Mesendoderm (in vitro differentiated cells): ENCODE measurements at regions not wholly inside any gene's neighbourhood (a gene's known extent, or its start where the extent isn't known, plus 50 kb on each side); places are given as distances from the start of the nearest gene placed in this dataset.

Experiments
- DNase-seq: peaks from one replicate; pipeline ENCODE4 v3.0.0; 2013
- H2AK5ac ChIP-seq: 2 replicates; pipeline ENCODE4 v1.6.1; 2013; ENCODE audit warnings: low read length, inconsistent platforms
- H2BK120ac ChIP-seq: 2 replicates; pipeline ENCODE4 v1.6.1; 2013; ENCODE audit warnings: low read depth, mild to moderate bottlenecking, low read length, moderate library complexity, mixed read lengths
- H2BK15ac ChIP-seq: replicated peaks from 2 replicates; pipeline ENCODE4 v1.6.1; 2013; ENCODE audit warnings: low read depth, mild to moderate bottlenecking, moderate library complexity
- H2BK5ac ChIP-seq: 2 replicates; pipeline ENCODE4 v1.6.1; 2013; ENCODE audit warnings: low read length, inconsistent platforms
- H3K18ac ChIP-seq: 2 replicates; pipeline ENCODE4 v1.6.1; 2013; ENCODE audit warnings: mild to moderate bottlenecking, low read length, mixed read lengths
- H3K23ac ChIP-seq: one replicate; pipeline ENCODE4 v1.6.1; 2013; ENCODE audit warnings: low read length
- H3K27ac ChIP-seq: 2 replicates; pipeline ENCODE4 v1.5.1; 2013; ENCODE audit warnings: low read depth, mild to moderate bottlenecking, inconsistent platforms, low read length, moderate library complexity
- H3K27me3 ChIP-seq: 2 replicates; pipeline ENCODE4 v1.6.1; 2013; ENCODE audit warnings: low read length, control low read depth, mild to moderate bottlenecking, inconsistent platforms; ENCODE audit not compliant: insufficient read depth, poor library complexity
- H3K36me3 ChIP-seq: 2 replicates; pipeline ENCODE4 v1.6.1; 2013; ENCODE audit warnings: low read length, inconsistent platforms; ENCODE audit not compliant: control insufficient read depth, insufficient read depth
- H3K4ac ChIP-seq: one replicate; pipeline ENCODE4 v1.6.1; 2013; ENCODE audit warnings: low read depth, mild to moderate bottlenecking, low read length, moderate library complexity
- H3K4me1 ChIP-seq: 2 replicates; pipeline ENCODE4 v1.6.1; 2013; ENCODE audit warnings: low read depth, low read length, inconsistent platforms; ENCODE audit not compliant: control insufficient read depth
- H3K4me2 ChIP-seq: 2 replicates; pipeline ENCODE4 v1.6.1; 2013; ENCODE audit warnings: low read length
- H3K4me3 ChIP-seq: 2 replicates; pipeline ENCODE4 v1.5.1; 2013; ENCODE audit warnings: mild to moderate bottlenecking, low read length
- H3K56ac ChIP-seq: one replicate; pipeline ENCODE4 v1.6.1; 2013; ENCODE audit warnings: low read length
- H3K79me1 ChIP-seq: 2 replicates; pipeline ENCODE4 v1.6.1; 2013; ENCODE audit warnings: low read length, inconsistent platforms
- H3K79me2 ChIP-seq: 2 replicates; pipeline ENCODE4 v1.6.1; 2013; ENCODE audit warnings: mild to moderate bottlenecking, low read length; ENCODE audit not compliant: control insufficient read depth, insufficient read depth
- H3K9ac ChIP-seq: 2 replicates; pipeline ENCODE4 v1.6.1; 2013; ENCODE audit warnings: low read length, inconsistent platforms
- H4K5ac ChIP-seq: one replicate; pipeline ENCODE4 v1.6.1; 2013; ENCODE audit warnings: low read length
- H4K8ac ChIP-seq: one replicate; pipeline ENCODE4 v1.6.1; 2013; ENCODE audit warnings: low read depth, mild to moderate bottlenecking, control low read depth, low read length, moderate library complexity
- WGBS: extraction: QIAGEN DNeasy Blood & Tissue Kit; methylation state at CpG from one replicate; pipeline ENCODE4 v1.1.7; 2013; ENCODE audit warnings: low lambda C conversion rate, missing lambda C conversion rate; ENCODE audit not compliant: insufficient coverage; ENCODE audit errors: extremely low coverage; 5-methylcytosine and 5-hydroxymethylcytosine counted together

GRCh38 chr1:4010814-4011605, 110.9 kb upstream of the C1orf174 start:
- Histone ChIP-seq H3K4ac (no peak overlapping the region), H2BK15ac (no peak overlapping the region), H3K9ac (no peak overlapping the region), H3K79me1 (no peaks in the 10 kb centered on the region), H4K8ac (no peak overlapping the region), H3K4me1 (no peaks in the 10 kb centered on the region), H3K18ac (no peak overlapping the region), H2BK120ac (no peak overlapping the region), H2BK5ac (no peak overlapping the region), H3K27me3 (no peaks in the 10 kb centered on the region), H4K5ac (no peak overlapping the region), H2AK5ac (no peak overlapping the region), H3K4me2 (no peak overlapping the region), H3K36me3 (no peaks in the 10 kb centered on the region), H3K4me3 (no peak overlapping the region), H3K56ac (no peak overlapping the region), H3K79me2 (no peaks in the 10 kb centered on the region), H3K23ac (no peak overlapping the region), H3K27ac (no peak overlapping the region)
- no CpG with 5 or more reads among the region's 25 CpGs for WGBS
- peak; percentile 11 for DNase-seq

DNA sequence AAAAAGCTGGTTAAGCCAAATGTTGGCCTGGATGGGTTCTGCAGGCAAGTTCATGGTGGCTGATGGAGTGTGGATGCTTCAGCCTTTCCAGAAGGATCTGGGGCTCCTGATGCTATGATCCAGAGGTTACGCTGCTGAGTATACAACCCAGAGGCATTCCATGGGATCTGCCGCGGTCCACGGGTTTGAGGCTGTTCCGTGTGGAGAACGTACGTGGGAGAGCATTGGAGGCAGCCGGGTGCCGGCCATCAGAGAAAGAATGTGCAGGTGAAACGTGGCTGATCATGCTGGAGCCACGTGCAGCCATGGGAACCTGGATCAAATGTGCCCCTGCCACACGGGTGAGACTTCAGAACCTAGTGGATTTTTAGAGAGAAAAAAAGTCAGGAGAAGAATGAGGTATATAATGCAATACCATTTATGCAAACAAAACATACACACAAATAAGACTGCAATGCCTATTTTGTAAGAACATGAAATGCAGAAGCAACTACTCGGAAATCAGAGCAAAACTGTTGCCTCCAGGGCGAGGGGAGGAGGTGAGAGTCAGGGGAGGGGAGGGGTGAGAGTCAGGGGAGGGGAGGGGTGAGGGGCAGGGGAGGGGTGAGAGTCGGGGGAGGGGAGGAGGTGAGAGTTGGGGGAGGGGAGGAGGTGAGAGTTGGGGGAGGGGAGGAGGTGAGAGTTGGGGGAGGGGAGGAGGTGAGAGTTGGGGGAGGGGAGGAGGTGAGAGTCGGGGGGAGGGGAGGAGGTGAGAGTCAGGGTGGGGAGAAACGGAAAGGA, 116.5 kb upstream of the C1orf174 start:
- DNase-seq, result no peak
- no peak overlapping the region for H3K23ac ChIP-seq
- no peak overlapping the region for H3K4me2 ChIP-seq
- H2BK5ac ChIP-seq, result no peak overlapping the region
- H3K4ac ChIP-seq, result no peak overlapping the region
- no peak overlapping the region for H2AK5ac ChIP-seq
- no peak overlapping the region for H3K56ac ChIP-seq
- no peaks in the 10 kb centered on the region for H3K27me3 ChIP-seq
- WGBS, result no CpG with 5 or more reads among the region's 17 CpGs
- H3K4me1 ChIP-seq, result no peaks in the 10 kb centered on the region
- H2BK15ac ChIP-seq, result no peak overlapping the region
- no peak overlapping the region for H2BK120ac ChIP-seq
- no peak overlapping the region for H3K27ac ChIP-seq
- no peak overlapping the region for H3K9ac ChIP-seq
- H3K36me3 ChIP-seq, result no peaks in the 10 kb centered on the region
- no peak overlapping the region for H3K4me3 ChIP-seq
- no peaks in the 10 kb centered on the region for H3K79me1 ChIP-seq
- no peak overlapping the region for H3K18ac ChIP-seq
- H4K8ac ChIP-seq, result no peak overlapping the region
- H3K79me2 ChIP-seq, result no peaks in the 10 kb centered on the region
- no peak overlapping the region for H4K5ac ChIP-seq

DNA sequence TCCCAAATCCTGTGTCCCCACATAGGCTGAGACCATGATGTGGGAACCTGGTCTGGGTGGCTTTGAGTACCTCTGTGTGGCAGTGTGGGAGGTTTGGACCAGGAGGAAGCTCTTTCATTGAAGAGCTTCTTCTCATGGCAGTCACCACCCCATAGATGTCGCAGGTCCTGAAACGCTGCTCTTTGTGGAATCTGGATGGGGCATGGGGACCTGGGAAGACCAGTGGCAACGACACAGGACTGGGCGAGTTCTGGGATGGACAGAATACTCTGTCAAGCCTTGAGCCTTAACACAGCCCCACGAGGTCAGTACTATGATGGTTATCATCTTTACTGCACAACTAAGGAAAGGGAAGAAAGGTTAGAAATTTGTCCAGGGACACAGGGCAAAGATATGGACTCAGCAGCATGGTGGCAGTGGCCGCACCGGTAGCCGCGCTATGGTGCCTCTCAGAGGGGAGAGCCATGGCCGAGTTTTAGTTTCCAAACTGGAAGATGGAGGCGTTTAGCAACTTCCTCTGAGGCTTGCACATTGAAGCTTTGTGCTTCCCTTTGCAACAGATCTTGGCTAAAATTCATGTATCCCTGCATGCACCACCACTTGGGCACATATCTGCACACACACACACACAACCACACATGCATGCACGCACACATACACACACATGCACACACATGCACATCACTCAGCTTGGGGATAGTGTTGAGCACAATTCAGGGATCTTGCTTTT, 117.7 kb upstream of the C1orf174 start:
- Histone ChIP-seq H3K79me2 (no peaks in the 10 kb centered on the region), H3K23ac (no peak overlapping the region), H3K79me1 (no peaks in the 10 kb centered on the region), H3K9ac (no peak overlapping the region), H3K36me3 (no peaks in the 10 kb centered on the region), H3K56ac (no peak overlapping the region), H3K4me3 (no peak overlapping the region), H3K4ac (no peak overlapping the region), H2BK120ac (no peak overlapping the region), H3K27ac (no peak overlapping the region), H4K8ac (no peak overlapping the region), H3K4me1 (no peaks in the 10 kb centered on the region), H3K27me3 (no peaks in the 10 kb centered on the region), H3K4me2 (no peak overlapping the region), H2BK5ac (no peak overlapping the region), H3K18ac (no peak overlapping the region), H4K5ac (no peak overlapping the region), H2BK15ac (no peak overlapping the region), H2AK5ac (no peak overlapping the region)
- no peak for DNase-seq
- WGBS, result no CpG with 5 or more reads among the region's 12 CpGs

DNA sequence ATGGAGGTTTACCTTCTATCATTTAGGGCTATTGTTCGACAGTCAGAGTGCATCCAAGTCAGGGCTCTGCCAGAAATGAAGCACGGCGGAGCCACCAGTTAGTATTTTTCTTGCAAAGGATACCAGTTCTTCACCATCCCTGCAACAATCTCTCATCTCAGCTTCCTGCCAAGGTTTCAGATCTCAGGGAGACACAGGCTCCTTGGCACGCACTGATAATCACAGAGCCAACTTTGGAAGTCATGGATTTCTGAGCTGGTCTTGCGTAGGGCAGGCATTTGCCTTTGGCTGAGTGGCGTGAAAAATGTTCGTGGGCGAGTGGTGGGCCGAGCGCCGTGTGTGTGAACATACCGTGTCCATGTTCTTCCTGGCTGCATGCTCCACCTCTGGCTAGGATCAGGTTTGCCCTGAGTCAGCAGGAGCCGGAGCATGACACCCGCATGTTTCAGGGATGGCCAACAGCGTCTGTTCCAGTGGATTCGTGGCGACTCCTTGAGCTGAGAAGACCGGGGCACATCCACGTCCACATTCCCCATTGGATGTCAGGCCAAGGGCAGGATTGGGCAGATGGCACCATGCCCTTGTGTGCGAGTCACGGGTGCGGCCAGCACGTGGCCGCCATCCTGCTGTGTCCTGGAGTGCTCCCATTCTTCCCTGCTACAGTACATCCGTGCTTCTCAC, 118.5 kb upstream of the C1orf174 start:
- Histone ChIP-seq H3K79me1 (no peaks in the 10 kb centered on the region), H3K4me3 (no peak overlapping the region), H2BK120ac (no peak overlapping the region), H3K27me3 (no peaks in the 10 kb centered on the region), H2BK15ac (no peak overlapping the region), H4K8ac (no peak overlapping the region), H3K23ac (no peak overlapping the region), H4K5ac (no peak overlapping the region), H3K9ac (no peak overlapping the region), H2BK5ac (no peak overlapping the region), H3K36me3 (no peaks in the 10 kb centered on the region), H2AK5ac (no peak overlapping the region), H3K18ac (no peak overlapping the region), H3K4me2 (no peak overlapping the region), H3K56ac (no peak overlapping the region), H3K4ac (no peak overlapping the region), H3K79me2 (no peaks in the 10 kb centered on the region), H3K4me1 (no peaks in the 10 kb centered on the region), H3K27ac (no peak overlapping the region)
- WGBS, result no CpG with 5 or more reads among the region's 25 CpGs
- DNase-seq, result no peak

DNA sequence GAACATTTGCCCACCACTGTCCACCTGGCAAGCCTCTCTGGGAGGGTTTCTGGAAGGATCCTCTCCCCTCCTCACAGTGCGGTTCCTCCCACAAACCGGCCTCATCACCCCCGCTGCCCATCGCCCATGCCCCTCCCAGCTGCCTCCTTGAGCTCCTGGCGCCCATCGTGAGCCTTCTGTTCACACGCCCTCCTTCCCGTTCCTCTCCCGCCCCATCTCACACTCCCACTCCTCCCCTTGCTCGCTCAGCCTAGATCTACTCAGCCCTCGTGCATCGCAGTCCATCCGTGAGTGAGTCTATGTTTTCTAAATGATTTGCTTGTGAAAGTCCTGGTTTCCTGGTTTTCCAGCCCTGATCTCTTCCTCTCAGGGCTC, 119.1 kb upstream of the C1orf174 start:
- Histone ChIP-seq H3K4me2 (no peak overlapping the region), H4K8ac (no peak overlapping the region), H3K36me3 (no peaks in the 10 kb centered on the region), H3K27ac (no peak overlapping the region), H3K4me3 (no peak overlapping the region), H3K27me3 (no peaks in the 10 kb centered on the region), H4K5ac (no peak overlapping the region), H3K56ac (no peak overlapping the region), H3K23ac (no peak overlapping the region), H3K9ac (no peak overlapping the region), H3K4me1 (no peaks in the 10 kb centered on the region), H2BK15ac (no peak overlapping the region), H3K79me2 (no peaks in the 10 kb centered on the region), H3K18ac (no peak overlapping the region), H3K79me1 (no peaks in the 10 kb centered on the region), H2AK5ac (no peak overlapping the region), H2BK5ac (no peak overlapping the region), H2BK120ac (no peak overlapping the region), H3K4ac (no peak overlapping the region)
- no peak for DNase-seq
- WGBS, result no CpG with 5 or more reads among the region's 13 CpGs
